MCF 10A (cell line): ENCODE measurements at regions not wholly inside any gene's neighbourhood (a gene's known extent, or its start where the extent isn't known, plus 50 kb on each side); places are given as distances from the start of the nearest gene placed in this dataset.
"Not testable (repeated sequence)": the region's sequence is repeated elsewhere in the genome, so short reads cannot be mapped to it uniquely, and the experiment has no call there.

Source experiments
- BruUV-seq: library from RNA; stranded (reverse); fragments of 400-500 nt; replicated peaks from 2 replicates; lab custom pipeline; 2021; lab: Mats Ljungman, UMichigan
- CTCF ChIA-PET: fragments of 300-600 bp; sonication (Branson Sonifier 250); formaldehyde crosslinking; extraction: SDS; loops from one replicate; lab custom pipeline; 2021; ENCODE audit warnings: antibody characterized with exemption, inconsistent platforms; lab: Yijun Ruan, JAX
- POLR2A ChIA-PET: fragments of 300-600, 350-650 bp; sonication (Branson Sonifier 250); formaldehyde crosslinking; extraction: SDS; loops from one replicate; lab custom pipeline; 2020; ENCODE audit warnings: antibody characterized with exemption, inconsistent platforms; lab: Yijun Ruan, JAX
- DNase-seq: peaks from one replicate; pipeline ENCODE4 v3.0.0-alpha.2; 2018; ENCODE audit not compliant: unreplicated experiment
- H3K27ac Mint-ChIP-seq: one replicate; pipeline ENCODE4 v1.8.0; 2022; ENCODE audit warnings: mild to moderate bottlenecking, low read depth, mixed read lengths; ENCODE audit not compliant: unreplicated experiment
- H3K27me3 Mint-ChIP-seq: one replicate; pipeline ENCODE4 v1.8.0; 2022; ENCODE audit warnings: mixed read lengths; ENCODE audit not compliant: insufficient read depth, unreplicated experiment
- H3K36me3 Mint-ChIP-seq: one replicate; pipeline ENCODE4 v1.8.0; 2022; ENCODE audit warnings: mild to moderate bottlenecking, moderate library complexity, mixed read lengths; ENCODE audit not compliant: insufficient read depth, unreplicated experiment
- H3K4me1 Mint-ChIP-seq: one replicate; pipeline ENCODE4 v1.8.0; 2022; ENCODE audit warnings: mixed read lengths; ENCODE audit not compliant: insufficient read depth, unreplicated experiment
- H3K4me3 Mint-ChIP-seq: one replicate; pipeline ENCODE4 v1.8.0; 2022; ENCODE audit warnings: mild to moderate bottlenecking, moderate library complexity, mixed read lengths; ENCODE audit not compliant: unreplicated experiment
- H3K9me3 Mint-ChIP-seq: one replicate; pipeline ENCODE4 v1.8.0; 2022; ENCODE audit warnings: mixed read lengths; ENCODE audit not compliant: unreplicated experiment
- CTCF ChIP-seq: fragments of 200-600 bp; IDR thresholded peaks from one replicate; pipeline ENCODE4 v1.8.0; 2022; ENCODE audit warnings: antibody characterized with exemption, mild to moderate bottlenecking; ENCODE audit not compliant: unreplicated experiment
- intact Hi-C: fragments of 100-400 bp; cut with micrococcal nuclease; formaldehyde crosslinking; loops from 2 replicates; pipeline ENCODE4 v1.14.1; 2022

DNA sequence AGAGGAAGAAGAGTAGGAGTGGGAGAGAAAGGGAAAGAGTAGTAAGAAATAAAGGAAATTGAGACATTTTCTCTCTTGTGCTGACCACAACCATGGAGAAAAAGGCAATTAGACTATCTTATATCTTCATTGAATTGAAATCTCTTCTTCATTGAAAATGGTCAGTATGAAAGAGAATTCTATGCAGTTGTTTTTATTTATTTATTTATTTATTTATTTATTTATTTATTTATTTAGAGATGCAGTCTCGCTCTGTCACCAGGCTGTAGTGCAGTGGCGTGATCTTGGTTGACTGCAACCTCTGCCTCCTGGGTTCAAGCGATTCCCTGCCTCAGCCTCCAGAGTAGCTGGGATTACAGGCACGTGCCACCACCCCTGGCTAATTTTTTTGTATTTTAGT lies 447.1 kb downstream of the PTPRC start:
- BruUV-seq: no TSS peak
- no peaks in the 10 kb centered on the region for H3K27me3 Mint-ChIP-seq
- ChIA-PET POLR2A (no interaction called here), CTCF (no interaction called here)
- H3K4me3 Mint-ChIP-seq: no peak overlapping the region
- intact Hi-C loops: no loop called here
- no peaks in the 10 kb centered on the region for H3K36me3 Mint-ChIP-seq
- no peak for TF ChIP-seq CTCF
- H3K9me3 Mint-ChIP-seq: no peaks in the 10 kb centered on the region
- no peak overlapping the region for H3K27ac Mint-ChIP-seq
- H3K4me1 Mint-ChIP-seq: no peaks in the 10 kb centered on the region
- DNase-seq: no peak

- Mint-ChIP-seq H3K4me1 (no peaks in the 10 kb centered on the region), H3K36me3 (no peaks in the 10 kb centered on the region), H3K27me3 (no peaks in the 10 kb centered on the region), H3K9me3 (no peaks in the 10 kb centered on the region), H3K4me3 (no peak overlapping the region), H3K27ac (no peak overlapping the region)
- ChIA-PET POLR2A (no interaction called here), CTCF (no interaction called here)
- no peak for DNase-seq
- no peak for TF ChIP-seq CTCF
- intact Hi-C loops: no loop called here
- BruUV-seq: no TSS peak
These were observed 448.3 kb downstream of the PTPRC start for GRCh38 chr1:199087144-199087543.

DNA sequence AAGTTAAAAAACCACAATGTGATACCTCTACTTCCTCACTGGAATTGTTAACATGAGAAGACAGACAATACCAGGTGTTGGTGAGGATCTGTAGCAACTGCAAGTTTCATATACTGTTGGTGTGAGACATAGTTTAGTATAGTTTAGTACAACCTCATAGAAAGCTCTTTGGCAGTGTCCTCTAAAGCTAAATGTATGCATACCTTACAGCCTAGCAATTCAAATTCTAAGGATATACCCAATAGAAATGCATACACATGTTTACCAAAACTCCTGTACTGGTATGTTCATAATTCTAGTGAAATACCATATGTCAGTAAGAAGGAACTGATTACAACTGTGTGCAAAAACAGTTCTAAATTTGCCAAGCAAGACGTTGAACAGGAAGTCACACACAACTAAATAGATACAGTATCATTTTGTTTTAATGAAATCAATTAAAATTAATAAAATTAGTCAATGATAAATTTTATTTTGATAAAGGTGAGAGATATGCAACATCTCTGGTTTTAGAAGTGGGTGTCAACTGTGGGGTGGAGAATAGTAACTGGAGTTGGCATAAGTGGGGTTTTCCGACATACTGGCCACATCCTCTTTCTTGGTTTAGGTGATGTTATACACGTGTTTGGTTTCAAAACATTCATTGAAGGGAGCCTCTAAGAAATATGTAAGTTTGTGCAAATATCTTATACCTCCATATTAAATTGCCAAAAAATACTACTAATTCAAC lies 450.7 kb downstream of the PTPRC start:
- no peak overlapping the region for H3K4me3 Mint-ChIP-seq
- no peaks in the 10 kb centered on the region for H3K36me3 Mint-ChIP-seq
- H3K9me3 Mint-ChIP-seq: no peaks in the 10 kb centered on the region
- BruUV-seq: no TSS peak
- H3K27me3 Mint-ChIP-seq: no peaks in the 10 kb centered on the region
- ChIA-PET POLR2A (no interaction called here), CTCF (no interaction called here)
- no peaks in the 10 kb centered on the region for H3K4me1 Mint-ChIP-seq
- DNase-seq: no peak
- no peak for TF ChIP-seq CTCF
- intact Hi-C loops: no loop called here
- no peak overlapping the region for H3K27ac Mint-ChIP-seq

- intact Hi-C loops, POLR2A ChIA-PET, H3K9me3 Mint-ChIP-seq, H3K27ac Mint-ChIP-seq, H3K4me1 Mint-ChIP-seq, H3K4me3 Mint-ChIP-seq, H3K27me3 Mint-ChIP-seq, DNase-seq, BruUV-seq, H3K36me3 Mint-ChIP-seq: not testable (repeated sequence)
- CTCF ChIA-PET: interaction anchor here (0.8 to 1.5 kb wide), 2 partner anchors 12 to 14 kb away, joined by 3 read pairs; no protein-coding TSS in a partner anchor
These were observed 456.8 kb downstream of the PTPRC start for GRCh38 chr1:199095628-199096027.
